ENCODE measurements at regions not wholly inside any gene's neighbourhood (a gene's known extent, or its start where the extent isn't known, plus 50 kb on each side); places are given as distances from the start of the nearest gene placed in this dataset.

- H3K4me1 ChIP-seq (ENCODE audit: insufficient read depth, low read length): no peaks in the 10 kb centered on the region
- Mint-ChIP-seq H3K4me1 (ENCODE audit: low read depth, unreplicated experiment) (no peaks in the 10 kb centered on the region), H3K4me3 (ENCODE audit: unreplicated experiment) (no peak overlapping the region), H3K27ac (ENCODE audit: unreplicated experiment) (no peak overlapping the region), H3K36me3 (ENCODE audit: low read depth, unreplicated experiment) (no peaks in the 10 kb centered on the region), H3K9me3 (ENCODE audit: unreplicated experiment) (no peaks in the 10 kb centered on the region), H3K27me3 (ENCODE audit: low read depth, unreplicated experiment) (no peaks in the 10 kb centered on the region)
- H3K4me3 ChIP-seq (ENCODE audit: insufficient read depth, low read depth, low read length): no peak overlapping the region
- H3K27ac ChIP-seq (ENCODE audit: low read depth, low read length): no peak overlapping the region
- no peaks in the 10 kb centered on the region for H3K9me3 ChIP-seq (ENCODE audit: insufficient read depth, low read depth, low read length)
- H3K9ac ChIP-seq (ENCODE audit: low read length): no peak overlapping the region
- no peaks in the 10 kb centered on the region for H4K20me1 ChIP-seq (ENCODE audit: insufficient read depth, low read length)
- FAIRE-seq (no peak), DNase-seq (ENCODE audit: low read depth) (no peak)
- H2AFZ ChIP-seq (ENCODE audit: low read depth, low read length): no peak overlapping the region
- H3K79me2 ChIP-seq (ENCODE audit: insufficient read depth, low read length): no peaks in the 10 kb centered on the region
- no peaks in the 10 kb centered on the region for H3K36me3 ChIP-seq (ENCODE audit: insufficient read depth, low read length)
- H3K27me3 ChIP-seq (ENCODE audit: insufficient read depth, low read length): no peaks in the 10 kb centered on the region
- TF ChIP-seq CTCF (IDR thresholded peaks at IDR 0.05; ENCODE audit: insufficient read depth, low read depth, low read length): no peak
- no peak for TF ChIP-seq EZH2 (IDR thresholded peaks at IDR 0.05; ENCODE audit: insufficient read depth, low read length)
- no peak overlapping the region for H3K4me2 ChIP-seq (ENCODE audit: low read length)
These were observed 148.3 kb upstream of the TBX18 start for GRCh38 chr6:84912472-84913322.

- no peaks in the 10 kb centered on the region for H3K36me3 Mint-ChIP-seq (ENCODE audit: low read depth, unreplicated experiment)
- Histone ChIP-seq H3K9ac (ENCODE audit: low read length) (no peak overlapping the region), H3K4me1 (ENCODE audit: insufficient read depth, low read length) (no peaks in the 10 kb centered on the region), H3K36me3 (ENCODE audit: insufficient read depth, low read length) (no peaks in the 10 kb centered on the region), H4K20me1 (ENCODE audit: insufficient read depth, low read length) (no peaks in the 10 kb centered on the region), H3K27ac (ENCODE audit: low read depth, low read length) (no peak overlapping the region), H3K27me3 (ENCODE audit: insufficient read depth, low read length) (no peaks in the 10 kb centered on the region), H3K79me2 (ENCODE audit: insufficient read depth, low read length) (no peaks in the 10 kb centered on the region), H3K9me3 (ENCODE audit: insufficient read depth, low read depth, low read length) (no peaks in the 10 kb centered on the region), H2AFZ (ENCODE audit: low read depth, low read length) (no peak overlapping the region), H3K4me2 (ENCODE audit: low read length) (no peak overlapping the region), H3K4me3 (ENCODE audit: insufficient read depth, low read depth, low read length) (no peak overlapping the region)
- no peak overlapping the region for H3K27ac Mint-ChIP-seq (ENCODE audit: unreplicated experiment)
- H3K9me3 Mint-ChIP-seq (ENCODE audit: unreplicated experiment): no peaks in the 10 kb centered on the region
- TF ChIP-seq EZH2 (IDR thresholded peaks at IDR 0.05; ENCODE audit: insufficient read depth, low read length): no peak
- no peak for TF ChIP-seq CTCF (IDR thresholded peaks at IDR 0.05; ENCODE audit: insufficient read depth, low read depth, low read length)
- H3K4me3 Mint-ChIP-seq (ENCODE audit: unreplicated experiment): no peak overlapping the region
- H3K27me3 Mint-ChIP-seq (ENCODE audit: low read depth, unreplicated experiment): no peaks in the 10 kb centered on the region
- DNase-seq (ENCODE audit: low read depth): no peak
- FAIRE-seq: no peak
- H3K4me1 Mint-ChIP-seq (ENCODE audit: low read depth, unreplicated experiment): no peaks in the 10 kb centered on the region
These were observed 146.7 kb upstream of the TBX18 start for GRCh38 chr6:84910906-84911607.
